AG04450 (cell line): ENCODE measurements at regions not wholly inside any gene's neighbourhood (a gene's known extent, or its start where the extent isn't known, plus 50 kb on each side); places are given as distances from the start of the nearest gene placed in this dataset.
"Not testable (repeated sequence)": the region's sequence is repeated elsewhere in the genome, so short reads cannot be mapped to it uniquely, and the experiment has no call there.

ENCODE experiments used
- CTCF ChIA-PET: fragments of 300-600, 350-600 bp; formaldehyde crosslinking; extraction: SDS; loops from one replicate; lab custom pipeline; 2022; ENCODE audit warnings: antibody characterized with exemption, inconsistent platforms; lab: Charles Lee
- POLR2A ChIA-PET: fragments of 350-600 bp; formaldehyde crosslinking; extraction: SDS; loops from one replicate; lab custom pipeline; 2021; ENCODE audit warnings: antibody characterized with exemption, inconsistent platforms; lab: Yijun Ruan, JAX
- DNase-seq: peaks from one replicate; pipeline ENCODE4 v3.0.0-alpha.2; 2011; ENCODE audit warnings: low read depth, low spot score
- H3K27ac ChIP-seq: one replicate; pipeline ENCODE4 v1.5.1; 2012; ENCODE audit warnings: low read depth, low read length, control low read depth
- H3K27me3 ChIP-seq: one replicate; pipeline ENCODE4 v1.6.0; 2012; ENCODE audit warnings: low read length; ENCODE audit not compliant: control insufficient read depth, insufficient read depth
- H3K4me3 ChIP-seq: 2 replicates; pipeline ENCODE4 v1.5.1; 2011; ENCODE audit warnings: mild to moderate bottlenecking, low read depth, low read length, control low read depth
- H3K9me3 ChIP-seq: 2 replicates; pipeline ENCODE4 v1.5.1; 2012; ENCODE audit warnings: low read length; ENCODE audit not compliant: control insufficient read depth, insufficient read depth
- TF ChIP-seq, protein P1 (sequence below): IDR thresholded peaks from 2 replicates; pipeline ENCODE4 v1.5.1; 2011; ENCODE audit warnings: low read depth, low read length, control low read depth, inconsistent platforms

DNA sequence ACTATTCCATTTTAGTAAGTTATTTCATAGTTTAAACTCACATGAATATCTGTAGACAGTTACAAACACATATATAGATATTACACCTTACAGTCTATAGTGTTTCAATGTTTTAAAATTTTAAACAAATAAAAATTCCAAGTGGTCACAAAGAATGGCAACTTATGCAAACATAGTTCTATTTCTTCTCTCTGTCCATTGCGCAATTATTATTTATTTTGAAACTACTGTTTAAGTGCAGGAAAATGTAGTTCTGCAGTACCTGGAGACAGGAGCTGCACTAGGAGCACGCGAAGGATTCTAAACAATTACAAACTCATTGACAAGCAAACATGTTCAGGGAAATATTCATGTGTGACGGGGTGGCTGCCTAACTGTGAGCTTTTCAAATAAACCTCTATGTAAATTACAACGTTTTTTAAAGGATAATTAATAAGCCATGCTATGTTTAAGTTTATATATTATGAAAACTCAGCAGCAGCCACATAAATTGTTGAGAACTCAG, 312.0 kb upstream of the DUSP10 start:
- Histone ChIP-seq H3K4me3 (no peak overlapping the region), H3K9me3 (peaks cover 7% of the 10 kb centered on the region; the same call in 1 of the 2 replicates), H3K27me3 (no peaks in the 10 kb centered on the region), H3K27ac (no peak overlapping the region)
- TF ChIP-seq, protein P1, sequence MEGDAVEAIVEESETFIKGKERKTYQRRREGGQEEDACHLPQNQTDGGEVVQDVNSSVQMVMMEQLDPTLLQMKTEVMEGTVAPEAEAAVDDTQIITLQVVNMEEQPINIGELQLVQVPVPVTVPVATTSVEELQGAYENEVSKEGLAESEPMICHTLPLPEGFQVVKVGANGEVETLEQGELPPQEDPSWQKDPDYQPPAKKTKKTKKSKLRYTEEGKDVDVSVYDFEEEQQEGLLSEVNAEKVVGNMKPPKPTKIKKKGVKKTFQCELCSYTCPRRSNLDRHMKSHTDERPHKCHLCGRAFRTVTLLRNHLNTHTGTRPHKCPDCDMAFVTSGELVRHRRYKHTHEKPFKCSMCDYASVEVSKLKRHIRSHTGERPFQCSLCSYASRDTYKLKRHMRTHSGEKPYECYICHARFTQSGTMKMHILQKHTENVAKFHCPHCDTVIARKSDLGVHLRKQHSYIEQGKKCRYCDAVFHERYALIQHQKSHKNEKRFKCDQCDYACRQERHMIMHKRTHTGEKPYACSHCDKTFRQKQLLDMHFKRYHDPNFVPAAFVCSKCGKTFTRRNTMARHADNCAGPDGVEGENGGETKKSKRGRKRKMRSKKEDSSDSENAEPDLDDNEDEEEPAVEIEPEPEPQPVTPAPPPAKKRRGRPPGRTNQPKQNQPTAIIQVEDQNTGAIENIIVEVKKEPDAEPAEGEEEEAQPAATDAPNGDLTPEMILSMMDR, result no peak
- ChIA-PET POLR2A (no interaction called here), CTCF (interaction anchor here (0.7 kb wide), 1 partner anchor 117 kb away, joined by 3 read pairs; no protein-coding TSS in a partner anchor)
- DNase-seq, result no peak

DNA sequence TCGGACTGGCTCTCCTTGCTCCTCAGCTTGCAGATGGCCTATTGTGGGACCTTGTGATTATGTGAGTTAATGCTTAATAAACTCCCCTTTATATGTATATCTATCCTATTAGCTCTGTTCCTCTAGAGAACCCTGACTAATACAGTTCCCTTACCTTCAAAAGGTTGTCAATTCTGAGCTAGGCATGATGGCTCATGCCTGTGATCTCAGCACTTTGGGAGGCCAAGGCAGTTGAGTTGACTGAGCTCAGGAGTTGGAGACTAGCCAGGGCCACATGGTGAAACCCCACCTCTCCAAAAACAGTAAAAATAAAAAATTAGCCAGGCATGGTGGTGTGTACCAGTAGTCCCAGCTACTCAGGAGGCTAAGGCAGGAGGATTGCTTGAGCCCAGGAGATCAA, 309.4 kb upstream of the DUSP10 start:
- H3K4me3 ChIP-seq, CTCF ChIA-PET, H3K27me3 ChIP-seq, DNase-seq, H3K9me3 ChIP-seq, H3K27ac ChIP-seq, POLR2A ChIA-PET: not testable (repeated sequence)

DNA sequence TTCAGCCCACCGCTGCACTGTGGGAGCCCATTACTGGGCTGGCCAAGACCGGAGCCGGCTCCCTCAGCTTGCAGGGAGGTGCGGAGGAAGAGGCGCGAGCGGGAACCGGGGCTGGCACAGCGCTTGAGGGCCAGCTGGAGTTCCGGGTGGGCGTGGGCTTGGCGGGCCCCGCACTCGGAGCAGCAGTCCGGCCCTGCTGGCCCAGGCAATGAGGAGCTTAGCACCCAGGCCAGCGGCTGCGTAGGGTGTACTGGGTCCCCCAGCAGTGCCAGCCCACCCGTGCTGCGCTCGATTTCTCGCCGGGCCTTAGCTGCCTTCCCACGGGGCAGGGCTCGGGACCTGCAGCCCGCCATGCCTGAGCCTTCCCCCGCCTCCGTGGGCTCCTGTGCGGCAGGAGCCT, 307.8 kb upstream of the DUSP10 start:
- POLR2A ChIA-PET, DNase-seq, H3K9me3 ChIP-seq, H3K4me3 ChIP-seq, H3K27me3 ChIP-seq, CTCF ChIA-PET, H3K27ac ChIP-seq: not testable (repeated sequence)

DNA sequence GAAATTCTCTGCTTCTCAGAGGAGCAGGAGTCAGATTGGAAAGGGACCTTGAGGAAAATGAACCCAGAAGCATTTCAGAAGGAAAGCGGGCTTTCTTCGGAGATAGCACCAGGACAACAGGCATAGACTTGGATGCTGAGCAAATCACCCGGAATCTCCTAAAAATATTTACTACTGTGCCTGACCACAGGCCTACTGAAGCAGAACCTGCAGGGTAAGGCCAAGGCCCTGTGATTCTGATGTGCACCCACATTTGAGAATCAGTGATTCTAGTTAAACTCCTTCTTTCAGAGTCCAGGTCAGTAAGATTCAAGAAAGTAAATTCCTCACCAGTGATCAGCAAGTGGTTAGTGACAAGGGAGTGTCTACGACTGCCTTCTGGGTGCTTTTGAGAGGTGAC, 307.3 kb upstream of the DUSP10 start:
- Histone ChIP-seq H3K4me3 (no peak overlapping the region), H3K27me3 (no peaks in the 10 kb centered on the region), H3K9me3 (peaks cover 7% of the 10 kb centered on the region; the same call in 1 of the 2 replicates), H3K27ac (no peak overlapping the region)
- TF ChIP-seq, protein P1, result no peak
- no peak for DNase-seq
- POLR2A ChIA-PET, result no interaction called here
- CTCF ChIA-PET, result no interaction called here

DNA sequence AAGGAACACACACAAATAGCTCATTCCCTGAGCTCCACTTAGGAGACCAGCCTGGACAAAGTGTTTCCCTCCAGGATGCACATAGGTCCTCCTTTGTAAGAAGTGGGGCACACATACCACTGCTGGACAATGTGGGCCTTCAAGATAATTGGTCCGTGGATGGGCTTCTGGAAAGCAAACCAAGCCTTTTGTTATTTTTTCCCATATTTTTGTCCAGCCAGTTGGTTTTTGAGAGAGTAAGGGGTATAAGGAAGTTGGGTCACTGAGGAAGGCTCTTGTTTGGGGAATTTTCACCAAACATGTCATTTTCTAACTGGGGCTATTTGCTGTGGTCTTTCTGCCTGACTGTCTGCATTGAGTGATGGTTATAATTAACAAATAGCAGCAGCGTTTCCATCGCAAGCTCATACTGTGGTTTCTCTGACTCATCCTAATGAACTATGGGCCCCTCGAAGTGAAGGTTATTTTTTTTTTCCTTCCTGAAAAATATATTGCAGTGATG, 306.3 kb upstream of the DUSP10 start:
- H3K4me3 ChIP-seq, result no peak overlapping the region
- H3K27me3 ChIP-seq, result no peaks in the 10 kb centered on the region
- DNase-seq, result no peak
- peaks cover 7% of the 10 kb centered on the region; the same call in 1 of the 2 replicates for H3K9me3 ChIP-seq
- H3K27ac ChIP-seq, result no peak overlapping the region
- POLR2A ChIA-PET, result interaction anchor here (0.6 to 1.1 kb wide), 2 partner anchors 306 to 317 kb away, joined by 4 to 9 read pairs; partner anchors contain the start of gene DUSP10
- TF ChIP-seq, protein P1, result no peak
- CTCF ChIA-PET, result interaction anchor here (1.4 kb wide), 1 partner anchor 570 kb away, joined by 3 read pairs; no protein-coding TSS in a partner anchor

DNA sequence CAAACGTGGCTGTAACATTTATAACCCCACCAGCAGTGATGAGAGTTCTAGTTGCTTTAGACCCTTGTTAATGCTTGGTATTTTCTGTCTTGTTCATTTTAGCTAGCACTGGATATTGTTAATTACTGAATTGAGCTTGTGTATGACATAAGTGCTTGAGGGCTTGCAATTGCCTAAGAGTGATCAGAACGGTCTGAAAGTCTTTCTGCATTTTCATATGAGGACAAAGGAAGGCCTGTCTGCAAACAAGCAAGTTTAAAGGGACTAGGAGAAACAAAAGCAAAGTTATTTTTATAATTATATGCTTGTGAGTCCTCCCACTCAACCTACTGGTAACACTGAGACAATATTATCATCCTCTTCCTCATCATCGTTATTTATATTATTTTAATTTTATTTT, 305.5 kb upstream of the DUSP10 start:
- H3K4me3 ChIP-seq, result no peak overlapping the region
- ChIA-PET CTCF (interaction anchor here (0.7 to 1.4 kb wide), 2 partner anchors 203 to 570 kb away, joined by 3 read pairs; no protein-coding TSS in a partner anchor), POLR2A (no interaction called here)
- H3K27me3 ChIP-seq, result no peaks in the 10 kb centered on the region
- TF ChIP-seq, protein P1, result no peak
- no peak overlapping the region for H3K27ac ChIP-seq
- peaks cover 7% of the 10 kb centered on the region; the same call in 1 of the 2 replicates for H3K9me3 ChIP-seq
- DNase-seq, result no peak
